Neural cell (in vitro differentiated cells): ENCODE measurements at regions not wholly inside any gene's neighbourhood (a gene's known extent, or its start where the extent isn't known, plus 50 kb on each side); places are given as distances from the start of the nearest gene placed in this dataset.

Experiments used
- H2AFZ ChIP-seq: fragments of 200-600, 300-800 bp; sonication (generic), shearing (Covaris generic); 2 replicates; pipeline ENCODE4 v1.6.0; 2014; ENCODE audit warnings: low read depth, mild to moderate bottlenecking, antibody characterized with exemption, low read length, moderate library complexity
- H3F3A ChIP-seq: fragments of 200-600 bp; shearing (Covaris generic); 2 replicates; pipeline ENCODE4 v1.6.1; 2016; ENCODE audit warnings: mild to moderate bottlenecking, moderate library complexity, mixed read lengths, antibody characterized with exemption, low read length; ENCODE audit not compliant: insufficient read depth, poor library complexity, severe bottlenecking
- H3K27ac ChIP-seq: fragments of 200-600, 300-800 bp; sonication (generic), shearing (Covaris generic); 2 replicates; pipeline ENCODE4 v1.5.1; 2014; ENCODE audit warnings: mild to moderate bottlenecking, low read length, moderate library complexity
- H3K27me3 ChIP-seq: fragments of 300-800, 200-600 bp; sonication (generic), shearing (Covaris generic); 2 replicates; pipeline ENCODE4 v1.6.0; 2014; ENCODE audit warnings: mild to moderate bottlenecking, low read depth, low read length, moderate library complexity; ENCODE audit not compliant: insufficient read depth
- H3K36me3 ChIP-seq: fragments of 300-800, 200-600 bp; sonication (generic), shearing (Covaris generic); 2 replicates; pipeline ENCODE4 v1.5.1; 2014; ENCODE audit warnings: mild to moderate bottlenecking, antibody characterized with exemption, low read length, moderate library complexity; ENCODE audit not compliant: insufficient read depth
- H3K4me2 ChIP-seq: fragments of 300-800, 200-600 bp; sonication (generic), shearing (Covaris generic); 2 replicates; pipeline ENCODE4 v1.6.0; 2014; ENCODE audit warnings: mild to moderate bottlenecking, low read length
- H3K4me3 ChIP-seq: fragments of 300-800, 200-600 bp; sonication (generic), shearing (Covaris generic); 2 replicates; pipeline ENCODE4 v1.5.1; 2014; ENCODE audit warnings: mild to moderate bottlenecking, low read length, moderate library complexity
- H3K79me2 ChIP-seq: fragments of 200-600 bp; shearing (Covaris generic); replicated peaks from 2 replicates; pipeline ENCODE4 v1.6.0; 2014; ENCODE audit warnings: mild to moderate bottlenecking, low read length, moderate library complexity; ENCODE audit not compliant: insufficient read depth
- H3K9ac ChIP-seq: fragments of 300-800, 200-600 bp; sonication (generic), shearing (Covaris generic); 2 replicates; pipeline ENCODE4 v1.6.1; 2016; ENCODE audit warnings: mild to moderate bottlenecking, low read length, mixed read lengths
- H3K9me2 ChIP-seq: fragments of 200-600 bp; shearing (Covaris generic); 2 replicates; pipeline ENCODE4 v1.6.1; 2016; ENCODE audit warnings: mild to moderate bottlenecking, low read length, mixed read lengths; ENCODE audit not compliant: insufficient read depth
- H3K9me3 ChIP-seq: fragments of 200-600, 300-800 bp; sonication (generic), shearing (Covaris generic); 2 replicates; pipeline ENCODE4 v1.6.1; 2016; ENCODE audit warnings: mild to moderate bottlenecking, mixed run types, low read length, moderate library complexity, mixed read lengths
- H4K20me1 ChIP-seq: fragments of 200-600 bp; shearing (Covaris generic); 2 replicates; pipeline ENCODE4 v1.6.1; 2016; ENCODE audit warnings: mild to moderate bottlenecking, mixed run types; ENCODE audit not compliant: insufficient read depth
- CTCF ChIP-seq: fragments of 450-650 bp; IDR thresholded peaks from 2 replicates; pipeline ENCODE4 v1.5.1; 2014; ENCODE audit warnings: antibody characterized with exemption, mild to moderate bottlenecking, moderate library complexity; ENCODE audit not compliant: poor library complexity, severe bottlenecking
- EP300 ChIP-seq: fragments of 450-650 bp; conservative IDR thresholded peaks from 2 replicates; pipeline ENCODE4 v1.6.1; 2014; ENCODE audit warnings: antibody characterized with exemption, mild to moderate bottlenecking, moderate library complexity; ENCODE audit not compliant: poor library complexity, severe bottlenecking
- EZH2 ChIP-seq: fragments of 200-600, 300-800 bp; shearing (Covaris generic), sonication (generic); IDR thresholded peaks from 2 replicates; pipeline ENCODE4 v1.6.1; 2014; ENCODE audit warnings: antibody characterized with exemption, low read length, borderline replicate concordance, mild to moderate bottlenecking; ENCODE audit not compliant: insufficient read depth, poor library complexity, severe bottlenecking
- MXI1 ChIP-seq: fragments of 450-650 bp; conservative IDR thresholded peaks from 2 replicates; pipeline ENCODE4 v1.6.1; 2014; ENCODE audit warnings: antibody characterized with exemption, mild to moderate bottlenecking; ENCODE audit not compliant: poor library complexity, severe bottlenecking
- POLR2AphosphoS5 ChIP-seq: IDR thresholded peaks from 2 replicates; pipeline ENCODE4 v1.6.1; 2012
- RAD21 ChIP-seq: fragments of 450-650 bp; conservative IDR thresholded peaks from 2 replicates; pipeline ENCODE4 v1.6.1; 2014; ENCODE audit warnings: antibody characterized with exemption, mild to moderate bottlenecking, moderate library complexity
- TAF1 ChIP-seq: IDR thresholded peaks from 2 replicates; pipeline ENCODE4 v1.6.1; 2012; ENCODE audit warnings: low read depth
- TF ChIP-seq, protein P1 (sequence below): IDR thresholded peaks from 2 replicates; pipeline ENCODE4 v1.6.1; 2012; ENCODE audit warnings: borderline replicate concordance

DNA sequence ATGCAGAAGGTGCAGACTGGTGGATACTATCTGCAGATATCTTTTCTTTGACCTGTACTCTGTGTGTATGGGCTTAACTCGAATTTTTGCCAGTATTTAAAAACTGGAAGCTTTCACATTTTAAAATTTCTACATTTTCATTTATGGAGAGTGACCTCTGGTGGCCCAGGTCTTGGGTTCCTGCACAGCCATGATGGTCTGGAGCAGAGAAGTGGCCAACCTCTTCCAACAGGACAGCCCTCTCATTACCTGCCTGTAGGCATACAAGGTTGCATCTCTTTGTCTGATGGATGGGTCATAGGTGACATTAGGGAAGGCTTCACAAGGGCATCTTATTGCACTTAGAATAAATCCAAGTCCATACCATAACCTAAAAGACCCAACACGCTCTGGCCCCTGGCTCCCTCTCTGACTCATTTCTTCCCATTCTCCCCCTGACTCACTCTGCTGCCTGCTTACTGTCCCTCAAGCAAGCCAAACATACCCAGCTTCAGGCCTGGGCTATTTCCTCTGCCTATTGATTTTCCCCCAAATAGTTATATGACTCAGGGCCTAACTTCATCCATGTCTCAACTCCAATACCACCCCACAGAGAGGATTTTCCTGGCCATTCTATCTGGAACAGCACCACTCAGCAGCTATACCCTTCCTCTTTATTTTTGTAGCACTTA is 113.3 kb upstream of the SLC1A3 start:
- no peaks in the 10 kb centered on the region for H3K36me3 ChIP-seq
- no peaks in the 10 kb centered on the region for H3K79me2 ChIP-seq
- no peak overlapping the region for H3K4me2 ChIP-seq
- no peak overlapping the region for H3K4me3 ChIP-seq
- H3K9ac ChIP-seq: no peak overlapping the region
- no peaks in the 10 kb centered on the region for H3F3A ChIP-seq
- no peaks in the 10 kb centered on the region for H3K27me3 ChIP-seq
- H3K27ac ChIP-seq: no peak overlapping the region
- no peaks in the 10 kb centered on the region for H3K9me3 ChIP-seq
- H4K20me1 ChIP-seq: no peaks in the 10 kb centered on the region
- no peak overlapping the region for H2AFZ ChIP-seq
- no peak for TF ChIP-seq CTCF
- TF ChIP-seq EZH2: no peak
- TF ChIP-seq, protein P1, sequence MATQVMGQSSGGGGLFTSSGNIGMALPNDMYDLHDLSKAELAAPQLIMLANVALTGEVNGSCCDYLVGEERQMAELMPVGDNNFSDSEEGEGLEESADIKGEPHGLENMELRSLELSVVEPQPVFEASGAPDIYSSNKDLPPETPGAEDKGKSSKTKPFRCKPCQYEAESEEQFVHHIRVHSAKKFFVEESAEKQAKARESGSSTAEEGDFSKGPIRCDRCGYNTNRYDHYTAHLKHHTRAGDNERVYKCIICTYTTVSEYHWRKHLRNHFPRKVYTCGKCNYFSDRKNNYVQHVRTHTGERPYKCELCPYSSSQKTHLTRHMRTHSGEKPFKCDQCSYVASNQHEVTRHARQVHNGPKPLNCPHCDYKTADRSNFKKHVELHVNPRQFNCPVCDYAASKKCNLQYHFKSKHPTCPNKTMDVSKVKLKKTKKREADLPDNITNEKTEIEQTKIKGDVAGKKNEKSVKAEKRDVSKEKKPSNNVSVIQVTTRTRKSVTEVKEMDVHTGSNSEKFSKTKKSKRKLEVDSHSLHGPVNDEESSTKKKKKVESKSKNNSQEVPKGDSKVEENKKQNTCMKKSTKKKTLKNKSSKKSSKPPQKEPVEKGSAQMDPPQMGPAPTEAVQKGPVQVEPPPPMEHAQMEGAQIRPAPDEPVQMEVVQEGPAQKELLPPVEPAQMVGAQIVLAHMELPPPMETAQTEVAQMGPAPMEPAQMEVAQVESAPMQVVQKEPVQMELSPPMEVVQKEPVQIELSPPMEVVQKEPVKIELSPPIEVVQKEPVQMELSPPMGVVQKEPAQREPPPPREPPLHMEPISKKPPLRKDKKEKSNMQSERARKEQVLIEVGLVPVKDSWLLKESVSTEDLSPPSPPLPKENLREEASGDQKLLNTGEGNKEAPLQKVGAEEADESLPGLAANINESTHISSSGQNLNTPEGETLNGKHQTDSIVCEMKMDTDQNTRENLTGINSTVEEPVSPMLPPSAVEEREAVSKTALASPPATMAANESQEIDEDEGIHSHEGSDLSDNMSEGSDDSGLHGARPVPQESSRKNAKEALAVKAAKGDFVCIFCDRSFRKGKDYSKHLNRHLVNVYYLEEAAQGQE: no peak
- no peaks in the 10 kb centered on the region for H3K9me2 ChIP-seq

DNA sequence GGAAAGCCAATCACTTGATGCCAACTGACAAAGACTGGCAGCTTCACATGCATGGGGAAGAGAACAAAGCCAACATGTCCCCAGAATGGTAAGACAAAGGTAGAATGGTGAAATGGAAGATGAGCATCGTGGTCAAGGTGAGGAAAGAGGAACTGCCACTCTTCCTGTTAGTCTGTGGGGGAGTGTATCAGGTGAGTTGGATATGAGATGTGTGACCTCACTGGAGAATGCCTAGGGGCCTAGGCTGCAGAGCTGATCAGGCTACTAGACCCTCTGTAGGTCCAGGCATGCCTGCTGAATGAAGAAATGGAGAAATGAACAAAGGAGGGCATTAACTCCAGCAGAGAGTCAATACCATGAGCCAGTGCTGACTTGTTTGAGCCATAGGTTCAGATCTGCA is 112.4 kb upstream of the SLC1A3 start:
- Histone ChIP-seq H3K9ac (no peak overlapping the region), H3K27me3 (no peaks in the 10 kb centered on the region), H3K9me3 (no peaks in the 10 kb centered on the region)

DNA sequence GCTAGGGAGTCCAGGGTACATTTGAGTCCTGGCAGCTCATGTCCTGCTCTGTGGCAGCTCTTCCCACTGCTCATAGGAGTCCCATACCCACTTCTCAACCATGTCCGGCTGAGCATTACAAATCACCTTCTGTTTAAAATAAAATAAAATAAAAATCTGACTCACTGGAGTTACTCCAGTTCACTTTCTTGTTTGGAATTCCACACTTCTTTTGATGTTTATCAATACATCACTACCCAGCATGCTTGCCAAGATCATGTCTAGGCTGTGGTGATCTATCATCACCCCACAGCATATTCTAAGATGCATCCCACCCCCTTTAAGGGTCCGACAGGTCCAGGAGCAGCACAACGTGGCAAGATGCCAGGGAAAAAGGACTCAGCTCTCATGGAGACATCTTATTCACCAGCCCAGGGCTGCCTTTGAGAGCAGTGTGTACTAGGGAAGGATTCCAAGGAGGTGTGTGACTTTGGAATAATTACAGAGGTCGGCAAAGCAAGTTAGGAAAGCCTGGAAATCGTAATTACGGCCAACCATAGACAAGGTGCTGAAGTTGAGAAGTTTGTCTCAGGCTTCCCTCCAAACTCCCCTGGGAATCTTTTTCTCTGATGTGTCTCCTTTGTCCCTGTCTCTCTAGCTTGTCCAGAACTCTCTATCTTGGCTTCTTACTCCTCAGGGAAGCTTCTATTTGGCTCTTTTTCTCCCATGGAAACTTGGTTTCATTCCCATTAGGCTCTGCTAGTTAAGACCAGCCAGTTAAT is 111.4 kb upstream of the SLC1A3 start:
- H3K4me3 ChIP-seq: no peak overlapping the region
- H3K27me3 ChIP-seq: no peaks in the 10 kb centered on the region
- H3K9me2 ChIP-seq: no peaks in the 10 kb centered on the region
- no peaks in the 10 kb centered on the region for H3F3A ChIP-seq
- no peak overlapping the region for H2AFZ ChIP-seq
- TF ChIP-seq POLR2AphosphoS5 (no peak), TAF1 (no peak), MXI1 (no peak), RAD21 (no peak), EP300 (no peak)
- no peak overlapping the region for H3K27ac ChIP-seq
- H3K79me2 ChIP-seq: no peaks in the 10 kb centered on the region
- H3K4me2 ChIP-seq: no peak overlapping the region
- H3K9me3 ChIP-seq: no peaks in the 10 kb centered on the region
- no peaks in the 10 kb centered on the region for H4K20me1 ChIP-seq
- H3K36me3 ChIP-seq: no peaks in the 10 kb centered on the region
- H3K9ac ChIP-seq: no peak overlapping the region

More for the DNA sequence above, 112.4 kb upstream of the SLC1A3 start:
- Histone ChIP-seq H3F3A (no peaks in the 10 kb centered on the region), H2AFZ (no peak overlapping the region), H3K9me2 (no peaks in the 10 kb centered on the region), H3K79me2 (no peaks in the 10 kb centered on the region), H3K4me3 (no peak overlapping the region), H3K4me2 (no peak overlapping the region), H4K20me1 (no peaks in the 10 kb centered on the region), H3K27ac (no peak overlapping the region), H3K36me3 (no peaks in the 10 kb centered on the region)
- no peak for TF ChIP-seq RAD21
- TF ChIP-seq MXI1: no peak
- no peak for TF ChIP-seq EP300
